Erythroblast (primary cell): ENCODE measurements at regions not wholly inside any gene's neighbourhood (a gene's known extent, or its start where the extent isn't known, plus 50 kb on each side); places are given as distances from the start of the nearest gene placed in this dataset.

ENCODE experiments used
- GATA1 ChIP-seq: IDR thresholded peaks from 2 replicates; pipeline ENCODE4 v1.6.1; 2011; ENCODE audit warnings: low read depth, mild to moderate bottlenecking, control low read depth, low read length, moderate library complexity
- POLR2A ChIP-seq: IDR thresholded peaks from 2 replicates; pipeline ENCODE4 v1.6.1; 2011; ENCODE audit warnings: mild to moderate bottlenecking, low read length

DNA sequence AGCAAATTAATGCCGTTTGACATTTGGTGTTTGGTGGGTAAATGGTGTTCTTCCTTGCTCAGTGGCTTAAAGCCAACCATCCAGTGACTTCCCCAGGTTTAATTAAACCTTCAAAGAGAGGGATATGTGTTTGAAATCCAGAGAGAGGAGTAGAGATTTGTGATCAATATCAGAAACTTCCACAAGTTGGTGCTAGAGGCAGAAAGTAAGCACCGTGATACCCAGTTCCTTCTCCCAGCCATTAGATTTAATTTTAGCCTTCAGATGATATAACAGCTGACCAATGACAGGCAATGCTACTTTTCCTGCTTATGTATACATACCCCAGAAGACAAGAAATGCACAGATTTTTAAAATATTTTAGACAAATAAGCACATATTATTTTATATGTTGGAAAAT is 398.5 kb downstream of the CDH2 start:
- TF ChIP-seq POLR2A = no peak
- TF ChIP-seq GATA1 = no peak
